Right ventricle myocardium inferior (tissue), 1 donor: ENCODE measurements at regions not wholly inside any gene's neighbourhood (a gene's known extent, or its start where the extent isn't known, plus 50 kb on each side); places are given as distances from the start of the nearest gene placed in this dataset.
"Not testable (repeated sequence)": the region's sequence is repeated elsewhere in the genome, so short reads cannot be mapped to it uniquely, and the experiment has no call there.

Source experiments
- ATAC-seq: fragments of 200-7000 bp; cut with Tn5 transposase; one replicate; pipeline ENCODE4 v1.9.1; 2020; ENCODE audit warnings: mild to moderate bottlenecking, moderate library complexity
- DNase-seq: peaks from one replicate; pipeline ENCODE4 v3.0.0; 2021; ENCODE audit errors: missing footprints
- intact Hi-C: fragments of 100-400 bp; cut with DNase I; formaldehyde crosslinking; loops from one replicate; pipeline ENCODE4 v1.11.0; 2022
- donor health status: DM: no; HTN: yes; CAD: no; lungs with severe emphysema.

- ATAC-seq, intact Hi-C loops, DNase-seq: not testable (repeated sequence)
These were observed 224.3 kb upstream of the ID4 start for GRCh38 chr6:19612672-19613466.

GRCh38 chr6:19613678-19614077 lies 223.5 kb upstream of the ID4 start:
- intact Hi-C loops, result no loop called here

GRCh38 chr6:19616022-19616421 lies 221.1 kb upstream of the ID4 start:
- DNase-seq (no peak), ATAC-seq (no peak)
- intact Hi-C loops, result no loop called here

More at GRCh38 chr6:19613678-19614077, 223.5 kb upstream of the ID4 start:
- DNase-seq (no peak), ATAC-seq (no peak)

GRCh38 chr6:19632230-19632629 lies 204.9 kb upstream of the ID4 start:
- ATAC-seq (no peak), DNase-seq (no peak)
- intact Hi-C loops, result no loop called here

GRCh38 chr6:19632786-19633185 lies 204.4 kb upstream of the ID4 start:
- ATAC-seq (no peak), DNase-seq (no peak)
- intact Hi-C loops, result no loop called here

GRCh38 chr6:19635728-19636127 lies 201.4 kb upstream of the ID4 start:
- intact Hi-C loops, result no loop called here
- DNase-seq, result no peak
- ATAC-seq, result no peak

GRCh38 chr6:19637010-19637409 lies 200.2 kb upstream of the ID4 start:
- intact Hi-C loops, result no loop called here

GRCh38 chr6:19638931-19639330 lies 198.2 kb upstream of the ID4 start:
- no peak for DNase-seq
- intact Hi-C loops, result no loop called here
- ATAC-seq, result no peak

More at GRCh38 chr6:19637010-19637409, 200.2 kb upstream of the ID4 start:
- no peak for ATAC-seq
- DNase-seq, result no peak

- DNase-seq (no peak), ATAC-seq (no peak)
- intact Hi-C loops, result no loop called here
These were observed 193.9 kb upstream of the ID4 start for GRCh38 chr6:19643287-19643686.

- ATAC-seq (no peak), DNase-seq (no peak)
- intact Hi-C loops, result no loop called here
These were observed 193.5 kb upstream of the ID4 start for GRCh38 chr6:19643713-19644112.

- no peak for DNase-seq
- no peak for ATAC-seq
- intact Hi-C loops, result no loop called here
These were observed 181.4 kb upstream of the ID4 start for GRCh38 chr6:19655744-19656143.

GRCh38 chr6:19660123-19660910 lies 176.9 kb upstream of the ID4 start:
- DNase-seq, result no peak
- ATAC-seq, result no peak
- intact Hi-C loops, result no loop called here

- ATAC-seq (no peak), DNase-seq (no peak)
- intact Hi-C loops, result no loop called here
These were observed 174.3 kb upstream of the ID4 start for GRCh38 chr6:19662911-19663310.

- no peak for DNase-seq
- intact Hi-C loops, result no loop called here
- ATAC-seq, result no peak
These were observed 173.7 kb upstream of the ID4 start for GRCh38 chr6:19663479-19663878.

- ATAC-seq (no peak), DNase-seq (no peak)
- intact Hi-C loops, result no loop called here
These were observed 173.1 kb upstream of the ID4 start for GRCh38 chr6:19664050-19664449.

GRCh38 chr6:19664878-19665612 lies 172.1 kb upstream of the ID4 start:
- DNase-seq, result no peak
- no peak for ATAC-seq
- intact Hi-C loops, result no loop called here

GRCh38 chr6:19665613-19665909 lies 171.6 kb upstream of the ID4 start:
- ATAC-seq (no peak), DNase-seq (no peak)
- intact Hi-C loops, result no loop called here

GRCh38 chr6:19668710-19669109 lies 168.5 kb upstream of the ID4 start:
- intact Hi-C loops, result no loop called here
- no peak for DNase-seq
- no peak for ATAC-seq

- intact Hi-C loops, result no loop called here
- ATAC-seq, result no peak
- no peak for DNase-seq
These were observed 168.0 kb upstream of the ID4 start for GRCh38 chr6:19669206-19669605.

GRCh38 chr6:19682859-19683258 lies 154.3 kb upstream of the ID4 start:
- intact Hi-C loops, result no loop called here
- ATAC-seq, result no peak

More at GRCh38 chr6:19682859-19683258, 154.3 kb upstream of the ID4 start:
- DNase-seq, result no peak
